Choroid plexus epithelial cell (primary cell): ENCODE measurements at regions not wholly inside any gene's neighbourhood (a gene's known extent, or its start where the extent isn't known, plus 50 kb on each side); places are given as distances from the start of the nearest gene placed in this dataset.

ENCODE experiments used
- DNase-seq: peaks from one replicate; pipeline ENCODE4 v3.0.0-alpha.2; 2010; ENCODE audit warnings: low read depth
- H3K4me3 ChIP-seq: 2 replicates; pipeline ENCODE4 v1.5.1; 2011; ENCODE audit warnings: low read depth, mild to moderate bottlenecking, control low read depth, low read length, moderate library complexity
- TF ChIP-seq, protein P1 (sequence below): conservative IDR thresholded peaks from 2 replicates; pipeline ENCODE4 v1.5.1; 2011; ENCODE audit warnings: low read depth, mild to moderate bottlenecking, control low read depth, inconsistent platforms, low read length, moderate library complexity

DNA sequence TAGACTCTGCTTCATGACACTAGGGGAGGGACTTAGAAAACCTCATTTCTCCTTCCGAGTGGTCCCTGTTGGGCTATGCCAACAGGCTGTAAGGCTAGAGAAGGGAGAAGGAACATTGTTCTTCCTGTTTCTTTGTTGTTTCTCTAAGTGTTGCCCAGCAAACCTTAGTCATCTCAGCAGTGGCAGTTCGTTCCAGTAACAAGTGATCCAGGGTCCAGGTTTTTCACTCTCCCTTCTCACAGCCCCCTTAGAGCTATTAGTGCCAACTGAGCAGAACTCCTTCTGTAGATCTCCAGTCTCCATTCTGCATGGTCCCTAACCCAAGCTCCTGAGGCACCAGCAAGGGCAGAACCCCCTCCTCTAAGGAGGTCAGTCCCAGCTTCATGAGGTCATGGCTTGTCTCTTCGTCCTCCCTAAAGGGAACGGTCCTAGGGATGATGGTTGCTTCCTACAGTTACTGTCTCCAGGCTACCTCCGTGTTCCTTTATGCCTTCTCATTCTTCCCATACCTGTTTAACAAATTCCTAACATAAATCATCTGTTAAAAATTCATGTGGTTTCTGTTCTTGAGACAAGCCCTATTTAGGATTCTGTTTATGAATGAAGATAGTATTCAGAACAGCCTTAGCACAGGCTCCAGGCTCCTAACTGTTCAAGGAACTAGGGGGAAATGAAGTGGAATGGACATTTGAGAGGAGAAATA is 168.6 kb upstream of the UBASH3B start:
- TF ChIP-seq, protein P1, sequence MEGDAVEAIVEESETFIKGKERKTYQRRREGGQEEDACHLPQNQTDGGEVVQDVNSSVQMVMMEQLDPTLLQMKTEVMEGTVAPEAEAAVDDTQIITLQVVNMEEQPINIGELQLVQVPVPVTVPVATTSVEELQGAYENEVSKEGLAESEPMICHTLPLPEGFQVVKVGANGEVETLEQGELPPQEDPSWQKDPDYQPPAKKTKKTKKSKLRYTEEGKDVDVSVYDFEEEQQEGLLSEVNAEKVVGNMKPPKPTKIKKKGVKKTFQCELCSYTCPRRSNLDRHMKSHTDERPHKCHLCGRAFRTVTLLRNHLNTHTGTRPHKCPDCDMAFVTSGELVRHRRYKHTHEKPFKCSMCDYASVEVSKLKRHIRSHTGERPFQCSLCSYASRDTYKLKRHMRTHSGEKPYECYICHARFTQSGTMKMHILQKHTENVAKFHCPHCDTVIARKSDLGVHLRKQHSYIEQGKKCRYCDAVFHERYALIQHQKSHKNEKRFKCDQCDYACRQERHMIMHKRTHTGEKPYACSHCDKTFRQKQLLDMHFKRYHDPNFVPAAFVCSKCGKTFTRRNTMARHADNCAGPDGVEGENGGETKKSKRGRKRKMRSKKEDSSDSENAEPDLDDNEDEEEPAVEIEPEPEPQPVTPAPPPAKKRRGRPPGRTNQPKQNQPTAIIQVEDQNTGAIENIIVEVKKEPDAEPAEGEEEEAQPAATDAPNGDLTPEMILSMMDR, result no peak
- no peak overlapping the region for H3K4me3 ChIP-seq
- no peak for DNase-seq

DNA sequence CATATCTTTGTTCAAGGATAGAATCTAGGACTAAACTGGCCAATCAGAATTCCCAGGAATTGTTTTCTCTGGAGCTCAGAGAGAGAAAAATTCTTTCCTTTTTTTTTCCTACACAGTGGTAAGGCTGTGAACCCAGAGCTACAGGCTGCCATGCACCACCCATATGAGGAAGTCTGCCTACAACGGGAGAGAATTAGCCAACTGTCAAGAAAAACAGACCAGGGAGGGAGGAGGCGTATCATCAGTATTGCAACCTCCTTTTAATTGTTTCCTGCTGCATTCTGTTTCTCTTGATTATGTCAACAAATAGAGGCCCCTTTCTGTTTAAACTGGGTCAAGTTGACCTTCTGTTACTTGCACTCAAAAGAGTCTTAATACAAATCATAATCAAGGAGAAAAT is 176.5 kb upstream of the UBASH3B start:
- TF ChIP-seq, protein P1, result no peak
- H3K4me3 ChIP-seq, result no peak overlapping the region
- DNase-seq, result no peak

DNA sequence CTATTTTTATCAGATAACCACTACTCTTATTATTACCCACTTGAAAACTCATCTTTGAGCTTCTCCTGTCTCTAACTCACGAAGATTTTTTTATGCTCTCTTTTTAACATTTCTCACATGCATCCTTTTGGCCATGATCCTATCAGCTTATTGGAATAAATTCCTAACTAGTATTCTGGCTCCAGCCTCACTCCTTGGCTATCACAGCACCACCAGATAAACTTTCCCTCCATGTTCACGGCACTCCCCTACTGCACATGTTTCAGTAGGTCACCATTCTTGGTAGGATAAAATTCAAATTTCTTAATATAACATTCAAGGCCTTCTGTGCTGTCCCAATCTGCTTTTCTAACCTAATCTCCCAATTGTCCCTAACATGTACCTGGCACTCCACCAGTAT is 186.6 kb upstream of the UBASH3B start:
- TF ChIP-seq, protein P1, result no peak
- no peak for DNase-seq
- H3K4me3 ChIP-seq, result no peak overlapping the region

DNA sequence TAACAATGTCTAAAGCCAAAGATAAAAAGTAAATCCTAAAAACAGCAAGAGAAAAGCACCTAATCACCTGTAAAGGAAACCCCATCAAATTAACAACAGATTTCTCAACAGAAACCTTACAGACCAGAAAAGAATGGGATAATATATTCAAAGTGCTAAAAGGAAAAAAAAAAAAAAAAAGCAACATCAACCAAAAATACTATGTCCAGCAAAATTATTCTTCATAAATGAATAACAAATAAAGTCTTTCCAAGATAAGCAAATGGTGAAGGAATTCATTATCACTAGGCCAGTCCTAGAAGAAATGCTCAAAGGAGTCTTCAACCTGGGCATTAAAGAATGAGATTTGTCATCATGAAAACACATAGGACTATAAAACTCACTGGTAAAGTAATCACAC is 192.0 kb upstream of the UBASH3B start:
- no peak overlapping the region for H3K4me3 ChIP-seq
- DNase-seq, result no peak
- TF ChIP-seq, protein P1, result no peak

DNA sequence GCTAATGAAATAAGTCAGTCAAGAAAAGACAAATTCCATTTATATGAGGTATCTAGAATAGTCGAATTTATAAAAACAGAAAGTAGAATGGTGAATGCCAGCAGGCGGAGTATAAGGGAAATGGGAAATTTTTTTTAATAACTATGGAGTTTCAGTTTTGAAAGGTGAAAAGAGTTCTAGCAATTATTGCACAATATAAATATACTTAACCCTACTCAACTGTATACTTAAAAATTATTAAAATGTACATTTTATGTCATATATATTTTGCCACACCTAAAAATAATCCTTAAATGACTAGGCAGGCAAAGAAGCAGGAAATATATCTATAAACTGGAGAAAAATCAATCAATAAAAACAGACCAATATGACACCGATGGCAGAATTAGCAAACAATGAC is 196.5 kb upstream of the UBASH3B start:
- DNase-seq, result no peak
- H3K4me3 ChIP-seq, result no peak overlapping the region
- TF ChIP-seq, protein P1, result no peak

DNA sequence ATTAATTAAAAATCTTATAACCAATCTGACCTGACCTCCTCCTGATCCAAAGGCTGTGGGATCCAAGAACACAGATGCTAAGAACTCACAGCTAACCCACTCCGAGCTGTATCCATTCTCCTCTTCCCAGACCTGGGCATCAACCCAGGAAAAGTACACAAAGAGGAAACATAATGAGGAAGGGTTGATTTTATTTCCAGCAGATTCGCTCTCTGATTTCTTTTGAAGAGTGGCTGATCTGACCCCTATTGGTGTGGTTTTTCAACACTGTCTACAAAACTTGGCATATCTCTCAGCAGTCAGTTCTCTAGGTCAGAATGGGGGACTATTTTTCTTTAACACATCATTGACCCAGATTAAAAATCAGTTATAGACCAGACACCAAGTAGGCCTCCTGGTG is 201.9 kb upstream of the UBASH3B start:
- DNase-seq, result no peak
- TF ChIP-seq, protein P1, result no peak

DNA sequence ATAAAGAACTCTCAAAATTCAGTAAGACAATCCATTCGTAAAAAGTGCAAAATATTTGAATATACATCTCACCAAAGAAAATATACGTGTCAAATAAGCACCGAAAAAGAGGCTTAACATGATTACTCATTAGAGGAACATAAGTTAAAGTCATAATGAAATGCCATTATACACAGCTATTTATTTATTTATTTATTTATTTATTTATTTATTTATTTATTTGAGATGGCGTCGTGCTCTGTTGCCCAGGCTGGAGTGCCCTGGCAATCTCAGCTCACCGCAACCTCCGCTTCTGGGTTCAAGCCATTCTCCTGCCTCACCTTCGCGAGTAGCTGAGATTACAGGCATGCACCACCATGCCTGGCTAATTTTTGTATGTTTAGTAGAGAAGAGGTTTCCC is 203.6 kb upstream of the UBASH3B start:
- no peak overlapping the region for H3K4me3 ChIP-seq

More for the DNA sequence above, 201.9 kb upstream of the UBASH3B start:
- H3K4me3 ChIP-seq, result no peak overlapping the region

More for the DNA sequence above, 203.6 kb upstream of the UBASH3B start:
- no peak for DNase-seq
- TF ChIP-seq, protein P1, result no peak
